Fibroblast of lung (primary cell): ENCODE measurements at regions not wholly inside any gene's neighbourhood (a gene's known extent, or its start where the extent isn't known, plus 50 kb on each side); places are given as distances from the start of the nearest gene placed in this dataset.
"Not testable (repeated sequence)": the region's sequence is repeated elsewhere in the genome, so short reads cannot be mapped to it uniquely, and the experiment has no call there.

Experiments used
- DNase-seq, 2 donors: peaks; one replicate each; pipeline versions ENCODE4 v3.0.0 to v3.0.0-alpha.2; 2010; ENCODE audit warnings: low read depth in 2 of 2
- H2AFZ ChIP-seq: 2 replicates; pipeline ENCODE4 v1.5.1; 2012; ENCODE audit warnings: low read length, control low read depth, inconsistent platforms
- H3K27ac ChIP-seq: 2 replicates; pipeline ENCODE4 v1.5.1; 2011; ENCODE audit warnings: low read length, control low read depth; ENCODE audit not compliant: insufficient read depth
- H3K27me3 ChIP-seq: 2 replicates; pipeline ENCODE4 v1.5.1; 2011; ENCODE audit warnings: mild to moderate bottlenecking, low read length; ENCODE audit not compliant: control insufficient read depth, insufficient read depth
- H3K36me3 ChIP-seq: 2 replicates; pipeline ENCODE4 v1.5.1; 2011; ENCODE audit warnings: low read length; ENCODE audit not compliant: control insufficient read depth, insufficient read depth
- H3K4me1 ChIP-seq: 2 replicates; pipeline ENCODE4 v1.5.1; 2011; ENCODE audit warnings: low read length; ENCODE audit not compliant: control insufficient read depth, insufficient read depth; ENCODE audit errors: extremely low read depth
- H3K4me2 ChIP-seq: 2 replicates; pipeline ENCODE4 v1.5.1; 2011; ENCODE audit warnings: low read length, control low read depth; ENCODE audit not compliant: insufficient read depth; ENCODE audit errors: extremely low read depth
- H3K4me3 ChIP-seq, 4 experiments: fragments of 200-600 bp in 1 of 4; sonication (generic) in 1 of 4; replicated peaks in 1 of 4; 2 replicates each; pipeline ENCODE4 v1.5.1; 2011 to 2016; ENCODE audit warnings: low read length in 4 of 4, low read depth in 3 of 4, mild to moderate bottlenecking in 3 of 4, control low read depth in 2 of 4, inconsistent platforms in 1 of 4, mixed read lengths in 1 of 4; ENCODE audit not compliant: insufficient read depth in 1 of 4; ENCODE audit errors: control extremely low read depth in 1 of 4
- H3K79me2 ChIP-seq: 2 replicates; pipeline ENCODE4 v1.5.1; 2012; ENCODE audit warnings: mild to moderate bottlenecking, low read length, inconsistent platforms; ENCODE audit not compliant: control insufficient read depth, insufficient read depth
- H3K9ac ChIP-seq: 2 replicates; pipeline ENCODE4 v1.5.1; 2011; ENCODE audit warnings: mild to moderate bottlenecking, low read length, control low read depth; ENCODE audit not compliant: insufficient read depth
- H3K9me3 ChIP-seq: 2 replicates; pipeline ENCODE4 v1.5.1; 2012; ENCODE audit warnings: low read depth, low read length; ENCODE audit not compliant: control insufficient read depth, insufficient read depth
- H4K20me1 ChIP-seq: 2 replicates; pipeline ENCODE4 v1.5.1; 2011; ENCODE audit warnings: low read length; ENCODE audit not compliant: control insufficient read depth, insufficient read depth; ENCODE audit errors: extremely low read depth
- EZH2 ChIP-seq: IDR thresholded peaks from 2 replicates; pipeline ENCODE4 v1.5.1; 2012; ENCODE audit warnings: low read length, control low read depth, mild to moderate bottlenecking; ENCODE audit errors: missing control alignments
- TF ChIP-seq, protein P1 (sequence below), 2 donors: IDR thresholded peaks in 1 of 2; conservative IDR thresholded peaks in 1 of 2; 1 replicate in 1 of 2; 2 replicates in 1 of 2; pipeline ENCODE4 v1.5.1; 2011 to 2012; ENCODE audit warnings: low read length in 2 of 2, control low read depth in 1 of 2, inconsistent platforms in 1 of 2, low read depth in 1 of 2, mild to moderate bottlenecking in 1 of 2

DNA sequence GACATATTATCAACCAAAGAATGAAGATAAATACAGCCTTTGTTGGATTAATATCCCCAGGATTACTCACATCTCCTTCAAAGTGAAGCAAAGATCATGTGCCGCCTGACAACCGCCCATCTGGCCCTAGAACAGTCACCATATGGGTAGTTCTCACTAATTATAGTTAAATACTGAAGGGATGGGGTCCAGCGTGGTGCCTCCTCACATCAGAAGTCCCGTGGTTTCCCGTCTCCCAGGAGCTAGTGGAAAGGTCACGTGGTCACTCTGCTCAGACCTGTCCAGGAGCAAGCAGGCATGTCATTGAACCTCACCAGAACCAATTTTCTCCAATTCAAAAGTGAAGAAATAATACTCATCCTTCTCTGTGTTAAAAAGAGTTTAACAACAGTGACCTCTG, 434.5 kb downstream of the SHISA9 start:
- Histone ChIP-seq H3K27ac (no peak overlapping the region), H3K79me2 (no peaks in the 10 kb centered on the region), H3K4me3 (no peak overlapping the region), H2AFZ (no peak overlapping the region), H3K9me3 (no peaks in the 10 kb centered on the region), H3K4me2 (no peak overlapping the region), H3K4me1 (no peaks in the 10 kb centered on the region), H3K36me3 (no peaks in the 10 kb centered on the region), H3K27me3 (no peaks in the 10 kb centered on the region), H4K20me1 (no peaks in the 10 kb centered on the region), H3K9ac (no peak overlapping the region)
- DNase-seq, result no peak
- TF ChIP-seq, protein P1, sequence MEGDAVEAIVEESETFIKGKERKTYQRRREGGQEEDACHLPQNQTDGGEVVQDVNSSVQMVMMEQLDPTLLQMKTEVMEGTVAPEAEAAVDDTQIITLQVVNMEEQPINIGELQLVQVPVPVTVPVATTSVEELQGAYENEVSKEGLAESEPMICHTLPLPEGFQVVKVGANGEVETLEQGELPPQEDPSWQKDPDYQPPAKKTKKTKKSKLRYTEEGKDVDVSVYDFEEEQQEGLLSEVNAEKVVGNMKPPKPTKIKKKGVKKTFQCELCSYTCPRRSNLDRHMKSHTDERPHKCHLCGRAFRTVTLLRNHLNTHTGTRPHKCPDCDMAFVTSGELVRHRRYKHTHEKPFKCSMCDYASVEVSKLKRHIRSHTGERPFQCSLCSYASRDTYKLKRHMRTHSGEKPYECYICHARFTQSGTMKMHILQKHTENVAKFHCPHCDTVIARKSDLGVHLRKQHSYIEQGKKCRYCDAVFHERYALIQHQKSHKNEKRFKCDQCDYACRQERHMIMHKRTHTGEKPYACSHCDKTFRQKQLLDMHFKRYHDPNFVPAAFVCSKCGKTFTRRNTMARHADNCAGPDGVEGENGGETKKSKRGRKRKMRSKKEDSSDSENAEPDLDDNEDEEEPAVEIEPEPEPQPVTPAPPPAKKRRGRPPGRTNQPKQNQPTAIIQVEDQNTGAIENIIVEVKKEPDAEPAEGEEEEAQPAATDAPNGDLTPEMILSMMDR (conservative IDR thresholded peaks at IDR 0.05 in 1 of 2, IDR thresholded peaks at IDR 0.05 in 1 of 2; ENCODE audit: low read depth in 1 of 2, low read length in 2 of 2), result no peak
- TF ChIP-seq EZH2, result no peak

DNA sequence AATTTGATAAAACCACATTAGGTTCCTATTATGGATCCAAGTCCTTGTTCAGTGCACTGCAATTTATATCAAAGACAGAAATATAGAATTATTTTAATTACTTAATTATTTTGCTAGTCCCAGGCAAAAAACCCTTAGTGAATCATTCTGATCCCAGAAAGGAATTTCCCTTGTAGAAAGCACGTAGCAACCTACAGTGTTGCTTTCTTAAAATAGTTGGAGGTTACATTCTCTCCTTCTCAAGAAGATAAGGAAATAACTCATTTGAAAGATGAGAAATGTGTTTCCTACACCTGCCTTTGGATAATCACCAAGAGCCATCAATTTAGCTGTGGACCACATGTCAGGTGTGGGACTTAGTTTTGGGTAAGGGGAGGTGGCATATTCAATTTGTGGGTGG, 434.9 kb downstream of the SHISA9 start:
- H3K4me2 ChIP-seq, result no peak overlapping the region
- H3K27ac ChIP-seq, result no peak overlapping the region
- TF ChIP-seq EZH2, result no peak
- no peaks in the 10 kb centered on the region for H4K20me1 ChIP-seq
- H3K4me3 ChIP-seq, result no peak overlapping the region
- DNase-seq, result no peak
- no peaks in the 10 kb centered on the region for H3K27me3 ChIP-seq
- no peak overlapping the region for H2AFZ ChIP-seq
- no peaks in the 10 kb centered on the region for H3K79me2 ChIP-seq
- H3K36me3 ChIP-seq, result no peaks in the 10 kb centered on the region
- H3K9me3 ChIP-seq, result no peaks in the 10 kb centered on the region
- no peak overlapping the region for H3K9ac ChIP-seq
- H3K4me1 ChIP-seq, result no peaks in the 10 kb centered on the region

DNA sequence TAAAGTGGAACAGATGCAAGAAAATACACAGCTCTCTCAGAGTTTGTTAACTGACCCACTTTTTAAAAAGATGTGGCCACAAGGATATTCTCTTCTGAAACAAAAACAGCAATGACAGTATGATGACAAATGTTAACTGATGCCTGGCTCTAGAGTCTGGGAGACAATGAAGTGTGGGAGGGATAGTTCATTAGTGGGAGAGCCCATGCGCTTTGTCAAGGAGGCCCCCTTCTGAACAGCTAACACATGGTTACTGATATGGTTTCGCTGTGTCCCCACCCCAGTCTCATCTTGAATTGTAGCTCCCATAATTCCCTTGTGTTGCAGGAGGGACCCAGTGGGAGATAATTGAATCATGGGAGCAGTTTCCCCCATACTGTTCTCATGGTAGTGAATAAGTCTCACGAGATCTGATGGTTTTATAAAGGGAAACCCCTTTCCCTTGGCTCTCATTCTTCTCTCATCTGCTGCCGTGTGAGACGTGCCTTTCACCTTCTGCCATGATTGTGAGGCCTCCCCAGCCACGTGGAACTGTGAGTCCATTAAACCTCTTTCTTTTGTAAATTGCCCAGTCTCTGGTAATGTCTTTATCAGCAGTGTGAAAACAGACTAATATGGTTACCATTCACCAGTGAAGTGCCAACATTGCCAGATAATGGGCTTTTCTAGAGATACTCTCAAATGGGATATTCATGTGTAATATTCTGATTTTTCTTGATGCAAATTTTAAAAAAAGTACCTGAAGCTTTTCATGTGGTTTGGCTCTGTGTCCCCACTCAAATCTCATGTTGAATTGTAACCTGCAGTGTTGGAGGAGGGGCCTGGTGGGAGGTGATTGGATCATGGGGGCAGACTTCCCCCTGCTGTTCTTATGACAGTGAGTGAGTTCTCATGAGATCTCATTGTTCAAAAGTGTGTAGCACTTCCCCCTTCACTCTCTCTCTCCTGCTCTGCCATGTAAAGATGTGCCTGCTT, 435.8 kb downstream of the SHISA9 start:
- H3K79me2 ChIP-seq, H2AFZ ChIP-seq, H3K4me1 ChIP-seq, H4K20me1 ChIP-seq, H3K9me3 ChIP-seq, H3K4me2 ChIP-seq, H3K27ac ChIP-seq, DNase-seq, H3K4me3 ChIP-seq, H3K9ac ChIP-seq, H3K27me3 ChIP-seq, H3K36me3 ChIP-seq: not testable (repeated sequence)

DNA sequence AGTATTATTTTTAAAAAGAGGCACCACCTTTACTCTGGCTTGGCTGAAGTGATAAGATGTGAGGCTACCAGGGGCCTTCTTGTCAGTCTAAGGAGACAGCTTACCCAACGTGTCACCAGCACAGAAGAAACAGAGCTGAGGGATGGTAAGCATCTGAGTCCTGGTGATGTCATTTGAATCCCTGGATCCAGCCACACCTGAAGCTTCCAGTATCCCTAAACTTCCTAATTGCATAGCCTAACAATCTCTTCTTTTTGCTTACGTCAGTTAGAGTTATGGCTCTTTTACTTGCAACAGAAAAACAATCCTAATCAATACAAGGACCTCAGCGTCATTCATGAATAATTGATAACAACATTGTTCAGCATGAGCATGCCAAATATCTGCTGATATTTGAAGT, 436.6 kb downstream of the SHISA9 start:
- H3K4me3 ChIP-seq, result no peak overlapping the region

More for the DNA sequence above, 436.6 kb downstream of the SHISA9 start:
- no peaks in the 10 kb centered on the region for H3K4me1 ChIP-seq
- no peak for TF ChIP-seq EZH2
- TF ChIP-seq, protein P1 (conservative IDR thresholded peaks at IDR 0.05 in 1 of 2, IDR thresholded peaks at IDR 0.05 in 1 of 2; ENCODE audit: low read depth in 1 of 2, low read length in 2 of 2), result no peak
- H3K79me2 ChIP-seq, result no peaks in the 10 kb centered on the region
- H3K27ac ChIP-seq, result no peak overlapping the region
- no peak overlapping the region for H2AFZ ChIP-seq
- H3K36me3 ChIP-seq, result no peaks in the 10 kb centered on the region
- no peaks in the 10 kb centered on the region for H3K9me3 ChIP-seq
- H4K20me1 ChIP-seq, result no peaks in the 10 kb centered on the region
- H3K4me2 ChIP-seq, result no peak overlapping the region
- DNase-seq, result no peak
- H3K27me3 ChIP-seq, result no peaks in the 10 kb centered on the region
- H3K9ac ChIP-seq, result no peak overlapping the region
